Gastrocnemius medialis (tissue), 4 donors: ENCODE measurements at regions not wholly inside any gene's neighbourhood (a gene's known extent, or its start where the extent isn't known, plus 50 kb on each side); places are given as distances from the start of the nearest gene placed in this dataset.

ENCODE experiments used
- POLR2A ChIP-seq, 2 donors: fragments of 450-650 bp; IDR thresholded peaks; one replicate each; pipeline ENCODE4 v1.6.1; 2017; ENCODE audit warnings: antibody characterized with exemption in 2 of 2, mild to moderate bottlenecking in 2 of 2, moderate library complexity in 2 of 2
- TF ChIP-seq, protein P1 (sequence below), 5 experiments: fragments of 450-650 bp in 3 of 5; fragments of 200-600 bp in 2 of 5; sonication (generic) in 2 of 5; IDR thresholded peaks in 4 of 5; conservative IDR thresholded peaks in 1 of 5; 1 replicate in 4 of 5; 2 replicates in 1 of 5; pipeline ENCODE4 v1.5.1; 2016 to 2019; ENCODE audit warnings: antibody characterized with exemption in 5 of 5, mild to moderate bottlenecking in 3 of 5, moderate library complexity in 3 of 5

DNA sequence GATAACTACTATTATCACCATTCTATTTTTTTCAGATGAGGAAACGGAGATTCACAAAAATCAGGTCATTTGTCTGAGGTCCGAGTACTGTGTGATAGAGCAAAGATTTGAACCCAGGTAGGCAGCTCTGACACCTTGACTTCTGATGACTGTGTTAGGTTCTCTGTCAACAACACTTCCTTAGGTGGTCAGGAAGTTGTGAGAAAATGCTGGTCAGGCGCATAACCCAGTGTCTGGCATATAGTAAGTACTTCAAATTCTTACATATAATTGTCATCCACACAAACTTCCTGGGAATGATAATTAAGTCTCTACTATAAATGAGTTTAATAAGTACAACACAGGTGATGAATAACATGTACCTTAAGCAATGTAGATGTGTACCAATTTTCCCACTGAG lies 381.5 kb downstream of the NEBL start:
- TF ChIP-seq, protein P1, sequence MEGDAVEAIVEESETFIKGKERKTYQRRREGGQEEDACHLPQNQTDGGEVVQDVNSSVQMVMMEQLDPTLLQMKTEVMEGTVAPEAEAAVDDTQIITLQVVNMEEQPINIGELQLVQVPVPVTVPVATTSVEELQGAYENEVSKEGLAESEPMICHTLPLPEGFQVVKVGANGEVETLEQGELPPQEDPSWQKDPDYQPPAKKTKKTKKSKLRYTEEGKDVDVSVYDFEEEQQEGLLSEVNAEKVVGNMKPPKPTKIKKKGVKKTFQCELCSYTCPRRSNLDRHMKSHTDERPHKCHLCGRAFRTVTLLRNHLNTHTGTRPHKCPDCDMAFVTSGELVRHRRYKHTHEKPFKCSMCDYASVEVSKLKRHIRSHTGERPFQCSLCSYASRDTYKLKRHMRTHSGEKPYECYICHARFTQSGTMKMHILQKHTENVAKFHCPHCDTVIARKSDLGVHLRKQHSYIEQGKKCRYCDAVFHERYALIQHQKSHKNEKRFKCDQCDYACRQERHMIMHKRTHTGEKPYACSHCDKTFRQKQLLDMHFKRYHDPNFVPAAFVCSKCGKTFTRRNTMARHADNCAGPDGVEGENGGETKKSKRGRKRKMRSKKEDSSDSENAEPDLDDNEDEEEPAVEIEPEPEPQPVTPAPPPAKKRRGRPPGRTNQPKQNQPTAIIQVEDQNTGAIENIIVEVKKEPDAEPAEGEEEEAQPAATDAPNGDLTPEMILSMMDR (IDR thresholded peaks at IDR 0.05 in 4 of 5, conservative IDR thresholded peaks at IDR 0.05 in 1 of 5) = no peak
- TF ChIP-seq POLR2A (IDR thresholded peaks at IDR 0.05) = no peak
